ENCODE measurements at regions not wholly inside any gene's neighbourhood (a gene's known extent, or its start where the extent isn't known, plus 50 kb on each side); places are given as distances from the start of the nearest gene placed in this dataset.

DNA sequence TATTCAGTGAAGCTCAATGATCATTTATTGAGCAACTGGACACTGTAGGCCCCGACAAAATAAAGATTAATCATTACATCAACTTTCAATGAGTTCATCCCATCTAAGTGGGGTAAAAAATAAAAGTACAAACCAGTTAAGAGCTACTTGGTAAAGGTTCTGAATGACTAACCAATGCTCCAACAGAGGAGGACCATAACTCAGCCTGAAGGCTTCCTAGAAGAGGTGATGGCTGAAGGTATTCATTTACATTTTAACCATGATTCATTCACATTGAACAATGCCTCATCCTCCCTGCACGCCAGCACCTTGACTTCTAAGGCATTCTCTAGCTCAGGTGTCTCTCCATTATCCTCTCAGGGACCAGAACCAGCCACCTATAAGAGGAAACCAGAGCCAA, 201.4 kb downstream of the ZNF462 start:
- no peak for DNase-seq

DNA sequence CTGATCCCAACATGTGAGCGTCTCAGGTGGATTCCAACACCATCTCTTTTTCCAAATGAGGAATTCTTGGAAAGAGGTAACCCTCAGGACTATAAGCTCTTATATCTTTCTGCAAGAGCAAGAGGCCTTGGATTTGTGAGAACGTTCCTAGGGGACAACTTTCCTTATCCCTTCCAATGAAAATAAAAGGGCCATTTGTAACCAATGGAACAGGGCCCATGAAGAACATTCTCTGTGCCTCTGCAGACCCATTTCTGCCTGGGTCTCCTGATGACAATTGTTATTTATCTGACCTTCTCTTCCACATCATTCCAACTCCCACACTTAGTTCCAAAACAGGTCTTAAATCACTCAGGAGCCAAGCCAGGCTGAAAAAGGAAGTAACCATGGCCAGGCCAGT, 202.6 kb downstream of the ZNF462 start:
- DNase-seq: no peak

DNA sequence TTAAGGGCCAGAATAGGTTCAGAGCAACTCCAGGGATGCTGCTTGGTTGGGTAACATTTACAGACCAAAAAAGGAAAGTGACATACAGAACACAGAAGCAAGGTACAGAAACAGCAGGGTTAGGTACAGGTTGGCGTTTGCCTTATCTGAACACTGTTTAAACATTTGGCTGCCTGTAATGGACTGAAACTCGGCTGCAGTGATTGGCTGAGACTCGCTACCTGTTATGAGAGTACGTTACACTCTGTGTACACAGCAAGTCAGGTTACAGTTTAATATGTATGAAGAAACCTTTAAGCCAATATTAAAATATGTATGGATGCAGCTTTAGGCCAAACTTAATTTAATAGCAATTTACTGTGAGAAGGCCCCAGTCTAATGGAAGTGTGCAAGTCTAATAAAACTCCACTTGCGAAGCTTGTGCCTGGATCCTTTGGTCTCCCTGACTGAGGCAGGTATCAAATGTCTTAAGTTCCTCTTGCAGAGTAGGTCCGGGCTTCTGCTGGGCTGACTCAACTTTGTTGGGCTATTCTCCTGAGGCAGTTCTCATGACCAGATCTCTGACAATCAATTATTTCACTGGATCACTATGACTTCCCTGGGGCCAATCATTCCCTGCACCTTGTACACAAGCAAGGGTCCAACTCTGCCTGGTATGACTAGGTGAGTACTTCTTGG, 204.9 kb downstream of the ZNF462 start:
- no peak for DNase-seq

DNA sequence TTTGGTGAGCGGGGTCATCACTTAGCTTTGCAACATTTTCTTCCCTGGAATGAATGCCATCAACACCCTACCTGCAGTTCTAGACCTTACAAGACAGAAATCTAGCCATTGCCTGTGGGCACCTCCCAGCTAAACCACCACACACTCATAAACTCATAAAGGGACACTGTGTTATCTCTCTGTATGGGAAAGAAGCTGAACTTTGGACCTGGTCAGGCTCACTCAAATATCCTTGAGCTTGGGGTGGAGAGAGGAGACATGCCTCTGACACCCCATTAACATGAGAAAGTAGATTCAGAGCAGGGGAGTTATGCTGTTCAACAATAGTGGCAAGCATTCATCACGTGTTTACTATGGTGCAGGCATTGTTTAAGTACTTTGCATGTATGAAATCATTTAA, 205.6 kb downstream of the ZNF462 start:
- no peak for DNase-seq

DNA sequence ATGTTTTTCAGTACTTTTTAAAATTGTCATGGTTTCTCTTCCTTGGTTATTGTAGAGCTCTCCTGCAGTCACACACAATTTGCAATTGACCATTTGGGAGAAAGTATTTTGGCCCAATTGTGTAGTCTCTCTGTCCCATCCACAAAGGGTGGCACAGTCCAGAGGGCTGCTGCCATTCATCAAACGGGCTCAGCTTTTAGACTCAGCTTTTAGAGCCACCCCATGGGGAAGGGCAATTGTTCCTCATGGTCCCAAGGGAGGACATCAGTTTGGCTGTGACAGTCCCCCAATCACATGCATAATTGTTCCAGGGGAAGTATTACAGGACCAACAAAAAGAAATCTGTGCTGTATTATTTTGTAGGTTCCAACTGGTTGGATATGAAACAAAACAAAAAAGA, 207.6 kb downstream of the ZNF462 start:
- DNase-seq: no peak

DNA sequence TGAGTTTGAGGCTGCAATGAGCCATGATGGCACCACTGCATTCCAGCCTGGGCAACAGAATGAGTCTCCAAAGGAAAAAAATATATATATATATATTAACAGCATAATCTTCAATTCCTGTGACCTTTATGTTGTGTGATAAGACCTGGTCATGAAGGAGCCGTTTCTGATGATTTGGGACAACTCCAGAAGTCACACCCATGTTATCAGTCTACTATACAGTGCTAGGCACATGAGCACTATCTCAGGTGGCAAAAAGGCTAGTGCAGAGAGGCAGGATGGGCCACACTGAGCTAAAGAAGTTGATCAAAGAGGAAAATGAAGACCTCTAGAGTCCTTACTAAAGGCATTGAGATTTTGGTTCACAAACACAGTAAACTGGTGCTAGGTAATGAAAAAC, 205.0 kb upstream of the RAD23B start:
- DNase-seq: no peak

DNA sequence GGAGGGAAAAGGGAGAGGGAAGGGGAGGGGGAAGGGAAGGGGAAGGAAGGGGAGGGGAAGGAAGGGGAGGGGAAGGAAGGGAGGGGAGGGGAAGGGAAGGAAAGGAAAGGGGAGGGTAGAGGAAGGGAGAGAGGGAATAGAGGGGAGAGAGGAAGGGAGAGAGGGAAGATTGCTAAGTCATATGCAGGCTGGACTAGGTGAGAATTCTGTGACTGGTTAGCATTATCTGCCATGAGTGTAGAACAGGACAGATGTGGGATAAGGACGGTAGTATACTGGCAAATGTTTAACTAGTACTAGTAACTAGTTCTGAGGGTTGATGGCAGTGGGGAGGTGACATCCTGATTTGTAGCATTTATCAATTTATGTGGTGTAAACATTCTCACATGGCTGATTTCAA, 203.5 kb upstream of the RAD23B start:
- no peak for DNase-seq

DNA sequence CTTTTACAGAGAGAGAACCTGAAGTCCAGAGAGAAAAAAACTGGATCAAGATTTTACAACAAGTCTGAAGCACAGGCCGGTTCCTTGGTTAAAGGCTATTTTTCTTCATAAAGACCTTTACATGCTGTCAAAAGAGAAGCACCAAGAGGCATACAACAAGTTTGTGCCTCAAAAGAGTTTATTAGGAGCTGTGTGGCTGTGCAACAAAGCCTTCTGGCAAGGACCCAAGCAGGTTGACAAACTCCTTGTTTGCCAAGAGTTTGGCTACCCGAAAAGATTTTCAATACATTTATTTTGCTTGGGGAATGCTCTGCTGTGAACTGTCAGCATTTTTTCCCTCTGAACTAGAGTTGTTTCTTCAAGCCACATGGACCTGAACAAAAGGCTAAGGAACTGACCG, 202.9 kb upstream of the RAD23B start:
- no peak for DNase-seq

DNA sequence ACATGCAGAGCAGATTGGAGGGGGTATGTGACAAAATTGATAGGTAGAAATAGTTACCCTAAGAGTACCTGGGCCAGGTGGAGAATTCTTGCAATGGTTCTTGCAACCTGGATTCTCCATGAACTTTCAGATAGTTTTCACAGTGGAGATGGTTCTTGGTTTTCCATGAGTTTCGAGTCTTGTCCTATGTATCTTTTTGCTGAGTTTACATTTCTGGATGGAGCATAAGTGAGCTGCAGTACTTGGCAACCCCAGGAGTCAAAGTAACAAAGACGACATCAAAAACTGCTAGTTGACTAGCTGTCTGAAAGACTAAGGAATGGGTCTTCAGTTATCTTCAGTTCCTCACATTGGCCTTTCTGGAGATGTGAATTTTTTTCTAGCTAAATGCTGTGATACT, 196.6 kb upstream of the RAD23B start:
- no peak for DNase-seq

DNA sequence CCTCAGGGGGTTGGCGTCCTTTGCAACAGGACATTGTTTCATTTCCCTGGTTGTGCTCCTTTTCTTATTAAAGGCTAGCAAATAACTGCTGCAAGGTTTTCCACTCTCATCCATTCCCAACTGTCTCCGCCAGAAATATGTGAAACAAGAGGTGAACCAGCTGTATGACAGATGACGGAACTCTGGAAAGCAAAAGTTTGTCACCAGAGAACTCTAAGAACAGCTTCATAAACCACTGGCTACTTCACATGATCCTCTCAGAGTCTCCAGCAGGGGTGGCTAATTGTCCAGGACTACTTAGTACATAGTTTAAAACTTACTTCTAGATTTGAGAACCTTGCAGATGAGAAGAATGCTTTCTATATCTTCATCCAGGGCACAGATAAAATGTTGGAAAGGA, 195.9 kb upstream of the RAD23B start:
- no peak for DNase-seq

DNA sequence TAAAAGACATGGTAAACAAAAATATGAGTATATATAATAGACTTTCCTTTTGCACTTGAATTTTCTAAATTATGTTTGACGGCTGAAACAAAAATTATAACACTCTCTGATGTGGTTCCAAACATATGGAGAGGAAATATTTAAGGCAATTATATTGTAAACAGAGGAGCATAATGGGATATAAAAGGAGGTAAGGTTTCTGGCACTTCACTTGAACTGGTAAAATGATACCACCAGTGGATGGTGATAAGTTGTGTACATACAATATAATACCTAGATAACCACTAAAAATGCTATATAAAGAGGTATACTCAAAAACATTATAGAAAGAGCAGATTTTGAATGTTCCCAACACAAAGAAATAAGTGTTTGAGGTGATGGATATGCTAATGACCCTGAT, 192.9 kb upstream of the RAD23B start:
- DNase-seq: no peak

DNA sequence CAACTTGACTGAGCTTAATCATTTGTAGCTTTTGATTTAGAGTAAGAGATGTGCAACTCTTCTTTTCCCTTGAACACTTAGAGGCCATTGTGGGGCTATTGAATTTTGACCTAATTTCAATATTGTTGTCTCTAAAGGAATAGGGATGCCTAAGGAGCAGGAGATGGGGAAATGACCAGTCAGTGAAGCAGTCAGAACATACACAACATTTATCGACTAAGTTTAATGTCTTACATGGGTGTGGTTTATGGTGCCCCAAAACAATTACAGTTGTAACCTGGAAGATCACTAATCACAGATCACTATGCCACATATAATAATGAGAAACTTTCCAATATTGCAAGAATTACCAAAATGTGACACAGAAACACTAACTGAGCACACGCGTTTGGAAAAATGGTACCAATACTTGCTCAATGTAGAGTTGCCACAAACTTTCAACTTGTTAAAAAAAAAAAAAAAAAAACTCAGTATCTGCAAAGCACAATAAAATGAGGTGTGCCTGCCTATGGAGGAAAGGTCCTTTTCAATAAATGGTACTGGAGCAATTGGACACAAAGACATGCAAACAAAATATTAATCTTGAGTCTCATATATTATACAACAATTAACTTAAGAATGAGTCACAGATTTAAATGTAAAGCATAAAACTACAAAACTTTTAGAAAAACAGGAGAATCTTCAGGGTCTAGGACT, 189.6 kb upstream of the RAD23B start:
- DNase-seq: no peak

DNA sequence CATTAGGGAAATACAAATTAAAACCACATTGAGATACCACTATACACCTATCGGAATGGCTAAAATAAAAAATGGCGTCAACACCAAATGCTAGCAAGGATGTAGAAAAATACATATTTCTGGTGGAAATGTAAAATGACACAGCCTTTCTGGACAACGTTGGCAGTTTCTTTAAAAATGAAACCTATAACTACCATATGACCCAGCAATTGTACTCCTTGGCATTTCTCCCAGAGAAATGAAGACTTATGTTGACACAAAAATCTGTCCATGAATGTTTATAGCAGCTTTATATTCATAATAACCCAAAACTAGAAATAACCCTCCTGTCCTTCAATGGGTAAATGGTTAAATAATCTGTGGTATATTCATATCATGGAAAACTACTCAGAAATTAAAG, 188.7 kb upstream of the RAD23B start:
- DNase-seq: no peak

DNA sequence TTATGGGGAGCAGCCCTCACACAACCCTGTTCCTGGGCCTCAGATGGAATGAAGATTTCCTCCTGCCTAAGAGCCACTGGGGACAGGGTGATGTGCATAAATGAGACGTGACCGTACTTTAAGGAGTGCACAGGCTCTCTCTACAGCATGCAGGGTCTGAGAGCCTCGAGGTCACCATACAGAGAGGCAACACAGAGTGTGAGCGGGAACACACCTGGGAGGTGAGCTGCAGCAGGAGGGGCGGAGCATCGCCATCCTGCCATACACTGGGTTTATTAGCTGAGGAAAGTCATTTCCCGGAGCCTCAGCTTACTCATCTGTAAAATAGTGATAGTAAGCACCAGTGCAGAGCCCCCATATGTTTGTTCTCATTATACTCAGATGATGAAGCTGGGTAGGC, 182.5 kb upstream of the RAD23B start:
- no peak for DNase-seq

DNA sequence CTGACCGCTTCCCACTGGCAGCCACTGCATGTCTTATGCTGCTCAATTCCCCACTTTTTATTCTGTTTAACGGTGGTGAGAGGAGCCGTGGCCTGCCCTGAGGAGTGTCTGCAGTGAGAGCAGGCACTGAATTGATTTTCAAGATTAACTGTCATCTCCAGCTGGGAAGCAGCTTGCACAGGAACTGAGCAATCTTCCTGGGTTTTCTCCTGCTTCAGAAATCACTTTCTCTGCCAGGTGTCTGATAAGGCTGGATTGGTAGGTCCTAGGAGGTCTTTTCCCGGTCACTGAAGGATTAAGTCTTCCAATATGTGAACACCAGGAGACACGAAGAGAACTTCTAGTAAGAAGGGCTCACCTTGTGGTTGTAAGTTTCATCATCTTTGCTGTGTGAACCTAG, 181.1 kb upstream of the RAD23B start:
- no peak for DNase-seq

DNA sequence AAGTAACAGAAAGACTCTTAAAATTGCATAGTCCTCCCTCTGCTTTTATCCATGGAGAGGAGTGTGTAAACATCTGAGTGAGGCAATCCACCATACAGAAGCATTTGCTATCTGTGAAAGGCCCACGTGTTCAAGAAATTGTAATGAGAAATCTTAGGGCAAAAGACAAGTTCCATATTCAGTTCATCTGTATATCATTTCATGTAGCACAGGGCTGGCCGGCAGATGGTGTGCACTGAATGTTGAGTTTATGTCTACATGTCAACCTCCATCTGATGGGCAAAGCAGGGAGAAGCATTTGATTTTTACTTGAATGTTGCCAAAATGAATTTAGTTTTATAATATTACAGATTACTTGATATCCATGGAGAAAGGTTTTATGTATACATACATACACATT, 179.5 kb upstream of the RAD23B start:
- no peak for DNase-seq

DNA sequence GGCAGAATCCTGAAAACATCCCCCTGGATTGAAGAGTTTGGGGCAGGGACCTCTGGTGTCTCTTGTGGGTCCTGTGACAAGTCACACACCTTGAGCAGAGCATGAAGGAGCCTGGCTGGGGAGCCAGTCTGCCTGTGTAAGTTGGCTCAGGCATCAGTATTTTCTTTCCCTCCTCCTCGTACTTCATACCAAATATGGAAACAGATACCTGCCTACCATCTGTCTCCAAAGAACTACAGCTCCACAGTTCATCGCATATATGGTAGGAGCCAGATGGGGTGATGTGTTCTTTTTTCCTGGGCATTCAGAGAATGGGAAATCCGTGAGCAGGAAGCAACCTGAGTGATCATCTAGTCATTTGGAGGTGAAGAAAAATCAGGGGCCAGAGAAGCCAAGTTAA, 177.3 kb upstream of the RAD23B start:
- no peak for DNase-seq

DNA sequence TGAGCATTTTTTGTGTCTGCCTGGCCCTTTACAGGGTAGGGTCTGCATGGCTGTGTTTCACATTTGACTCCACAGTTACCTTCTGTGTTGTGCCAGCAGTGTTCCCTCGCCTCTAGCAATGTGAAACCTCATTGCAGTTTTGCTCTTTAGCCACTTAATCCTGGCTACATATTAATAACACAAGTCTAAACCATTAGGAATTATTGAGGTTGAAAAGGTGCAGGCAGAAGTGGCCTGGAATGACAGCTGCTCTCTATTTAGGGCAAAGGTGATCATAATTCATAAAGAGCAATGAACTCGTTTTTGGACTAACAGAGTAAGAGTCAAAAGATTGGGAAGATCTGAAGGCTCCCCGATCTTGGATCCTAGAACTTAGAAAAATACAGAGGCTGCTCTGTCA, 176.7 kb upstream of the RAD23B start:
- no peak for DNase-seq

DNA sequence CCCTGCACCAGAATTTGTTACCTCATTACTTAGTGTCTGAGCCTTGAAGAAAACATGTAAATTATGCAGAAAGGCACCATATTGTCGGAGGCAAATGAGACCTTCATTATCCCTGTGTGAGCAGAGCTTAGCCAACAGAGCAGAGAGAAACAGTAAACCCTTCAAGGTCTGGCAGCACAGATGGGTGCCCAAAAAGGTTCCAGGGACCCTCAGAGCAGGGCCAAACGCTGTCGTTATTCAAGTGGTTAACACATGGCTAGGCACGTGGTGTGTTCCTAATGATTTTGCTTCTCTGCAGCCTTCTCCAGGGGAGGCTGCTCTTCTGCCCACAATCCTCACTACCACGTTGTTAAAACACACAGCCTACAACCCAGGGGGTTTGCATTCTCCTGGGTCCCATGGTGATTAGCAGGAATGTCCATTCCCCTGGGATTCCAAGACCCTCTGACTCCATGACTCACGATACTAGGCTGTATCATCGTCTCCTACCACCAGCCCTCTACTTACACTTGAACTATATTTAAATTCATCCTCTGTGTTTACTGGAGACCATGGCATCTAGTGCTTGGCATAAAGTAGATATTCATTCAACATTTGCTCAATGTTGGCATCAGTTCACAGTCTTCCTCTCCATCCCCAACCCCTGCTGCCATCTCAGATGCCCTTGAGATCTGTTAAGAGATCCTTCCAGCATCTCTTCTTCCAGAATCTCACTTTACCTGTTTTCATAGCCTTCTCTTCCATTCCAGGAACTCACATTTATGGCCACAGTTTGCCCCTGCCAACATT, 174.5 kb upstream of the RAD23B start:
- DNase-seq: no peak

DNA sequence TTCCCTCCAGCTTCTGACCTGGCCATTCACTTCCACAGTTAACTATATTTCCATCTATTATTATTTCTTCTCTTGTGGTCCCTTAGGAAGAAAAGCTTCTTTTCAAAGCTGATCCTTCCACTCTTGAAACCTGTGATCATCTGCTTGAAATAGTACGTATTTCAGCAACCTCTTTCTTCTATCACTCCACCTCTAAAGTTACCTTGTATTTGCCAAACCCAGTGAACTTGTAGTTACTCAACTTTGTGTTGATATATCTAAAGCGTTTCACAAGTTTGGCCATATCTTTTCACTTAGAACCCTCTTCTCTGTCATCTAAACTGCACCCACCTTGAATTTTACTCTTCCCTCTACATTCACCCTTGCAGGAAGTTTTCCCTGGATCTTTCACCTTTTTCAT, 173.8 kb upstream of the RAD23B start:
- DNase-seq: no peak

DNA sequence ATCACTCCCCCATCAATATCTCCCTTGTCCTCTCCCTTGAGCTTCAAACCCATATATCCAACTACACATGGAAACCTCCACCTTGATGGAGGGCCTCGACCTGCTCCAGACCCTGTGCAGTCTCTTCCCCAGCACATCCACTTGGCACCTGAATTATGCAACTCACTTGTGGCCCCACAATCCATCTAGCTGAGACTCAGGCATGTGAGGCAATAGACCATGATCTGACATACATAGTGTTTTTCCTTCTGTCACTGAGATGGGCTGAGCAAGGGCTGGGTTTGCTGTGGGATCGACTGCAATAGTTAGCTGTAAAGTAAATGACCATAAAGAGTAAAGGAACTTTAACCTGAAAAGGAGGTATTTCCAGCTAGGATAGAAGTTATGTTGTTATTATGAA, 172.9 kb upstream of the RAD23B start:
- DNase-seq: no peak

DNA sequence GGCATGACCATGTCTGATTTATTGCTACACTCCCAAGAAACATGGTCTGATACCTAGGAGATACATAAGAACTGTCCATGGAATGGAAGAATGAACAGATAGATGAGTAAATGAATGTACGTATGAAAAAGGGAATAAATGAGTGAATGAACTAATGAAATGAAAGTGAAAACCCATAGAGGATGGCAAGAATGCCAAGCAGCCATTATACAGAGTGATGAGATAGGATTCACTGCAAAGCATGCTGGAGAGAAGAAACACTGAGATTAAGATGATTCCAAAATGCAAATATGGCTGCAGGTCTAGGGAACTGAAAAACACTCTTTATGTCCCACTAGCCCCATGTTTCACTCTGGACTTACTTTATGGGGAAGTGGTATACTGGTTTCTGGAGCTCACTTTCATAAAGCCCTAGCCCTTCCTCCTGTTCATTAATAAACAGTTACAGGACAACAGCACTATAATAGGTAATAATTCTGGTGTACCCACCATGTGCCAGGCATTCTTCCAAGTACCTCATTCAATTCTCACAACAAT, 170.3 kb upstream of the RAD23B start:
- no peak for DNase-seq

DNA sequence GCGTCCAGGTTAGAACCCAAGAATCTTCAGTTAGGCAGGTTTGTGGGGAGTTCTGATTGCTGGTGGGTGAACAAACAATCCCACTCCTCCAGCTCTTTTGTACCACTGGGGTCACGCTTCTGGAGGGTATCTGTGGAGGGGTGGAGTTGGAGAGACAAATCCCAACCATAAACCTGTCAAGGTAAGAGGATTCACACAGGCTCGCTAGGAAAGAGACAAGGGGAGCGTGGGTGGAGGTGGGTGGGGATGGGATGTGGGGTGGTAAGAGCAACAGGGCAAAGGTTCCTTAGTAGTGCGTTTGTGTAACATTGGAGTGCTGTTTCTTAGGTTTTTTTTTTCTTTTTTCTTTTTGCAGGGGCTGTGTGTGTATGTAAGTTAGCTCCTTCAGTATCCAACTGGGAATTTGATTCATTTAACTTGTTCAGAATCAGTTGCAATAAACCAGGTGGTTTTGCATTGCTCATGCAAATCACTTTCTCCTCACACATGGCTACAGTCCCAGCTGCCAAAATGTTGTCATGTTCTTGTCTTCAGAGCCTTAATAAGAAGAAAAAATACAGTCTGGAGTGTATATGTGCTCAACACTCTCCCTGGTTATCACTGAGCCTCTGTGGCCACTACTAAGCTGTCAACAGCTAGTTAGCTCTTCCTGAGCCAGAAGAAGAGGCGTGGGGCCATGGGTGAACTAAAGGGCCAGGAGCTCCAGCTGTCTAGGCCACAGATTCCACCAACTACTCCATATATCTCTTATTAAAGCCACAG, 164.0 kb upstream of the RAD23B start:
- DNase-seq: no peak
